NCI-H524 treated with DMSO at 0.1 percent for 48 hours (cell line): ENCODE measurements at regions not wholly inside any gene's neighbourhood (a gene's known extent, or its start where the extent isn't known, plus 50 kb on each side); places are given as distances from the start of the nearest gene placed in this dataset.
"Not testable (repeated sequence)": the region's sequence is repeated elsewhere in the genome, so short reads cannot be mapped to it uniquely, and the experiment has no call there.

ENCODE experiments used
- DNase-seq: peaks from one replicate; lab custom pipeline; 2025; lab: John Stamatoyannopoulos, UW

DNA sequence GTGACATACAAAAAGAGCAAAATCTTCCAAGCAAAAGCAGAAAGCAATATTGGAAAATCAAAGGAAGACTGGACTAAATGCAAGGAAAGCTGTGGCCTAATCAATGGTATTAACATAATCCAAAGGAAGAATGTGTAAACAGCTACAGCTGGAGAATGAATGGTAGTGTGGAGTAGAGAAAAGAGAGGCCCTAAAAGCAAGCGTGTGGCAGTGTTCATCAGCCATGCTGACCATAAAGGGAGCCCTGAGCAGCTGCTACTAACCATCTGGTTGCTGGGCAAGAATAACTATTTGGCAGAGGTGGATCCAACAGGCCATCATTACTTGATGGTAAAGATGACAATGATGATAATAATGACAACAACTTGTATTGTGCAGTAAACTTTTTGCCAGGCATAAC is 148.5 kb upstream of the BEND6 start:
- DNase-seq: peak; percentile 62

DNA sequence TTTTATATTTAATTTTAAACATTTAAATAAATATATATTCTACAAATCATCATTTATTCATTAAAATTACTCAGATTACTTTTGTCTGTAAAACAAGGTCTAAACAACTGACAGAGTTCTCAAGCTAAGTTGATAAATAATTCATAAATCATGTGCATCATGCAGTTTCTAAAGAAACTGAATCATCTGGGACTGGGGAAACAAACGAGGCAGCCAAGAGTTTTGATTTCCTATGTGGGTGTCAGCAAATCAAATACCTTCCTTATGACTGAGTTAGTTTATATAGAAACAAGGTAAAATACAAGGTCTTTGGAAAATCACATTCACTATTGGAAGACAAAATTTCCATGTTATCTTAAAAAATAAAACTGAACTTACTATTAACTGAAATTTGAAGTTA is 149.9 kb upstream of the BEND6 start:
- no peak for DNase-seq

DNA sequence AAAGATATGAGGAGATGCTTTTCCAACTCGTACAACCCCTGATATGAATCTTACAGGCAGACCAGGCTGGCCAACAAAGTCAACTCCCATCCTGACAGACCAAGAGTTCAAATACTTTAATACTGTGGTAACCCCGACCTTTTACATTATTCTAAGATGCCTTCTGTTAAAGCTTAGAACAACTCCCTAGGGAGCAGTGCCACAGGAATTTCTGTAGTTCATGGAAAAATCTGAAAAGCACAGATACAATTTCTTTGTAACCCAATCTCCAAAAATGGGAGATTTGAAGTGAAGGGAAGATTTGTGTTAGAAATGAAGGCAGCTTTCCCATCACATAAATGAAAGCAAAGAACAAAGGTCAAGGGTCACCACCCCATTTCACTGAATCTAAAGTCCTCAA is 151.3 kb upstream of the BEND6 start:
- DNase-seq: no peak

DNA sequence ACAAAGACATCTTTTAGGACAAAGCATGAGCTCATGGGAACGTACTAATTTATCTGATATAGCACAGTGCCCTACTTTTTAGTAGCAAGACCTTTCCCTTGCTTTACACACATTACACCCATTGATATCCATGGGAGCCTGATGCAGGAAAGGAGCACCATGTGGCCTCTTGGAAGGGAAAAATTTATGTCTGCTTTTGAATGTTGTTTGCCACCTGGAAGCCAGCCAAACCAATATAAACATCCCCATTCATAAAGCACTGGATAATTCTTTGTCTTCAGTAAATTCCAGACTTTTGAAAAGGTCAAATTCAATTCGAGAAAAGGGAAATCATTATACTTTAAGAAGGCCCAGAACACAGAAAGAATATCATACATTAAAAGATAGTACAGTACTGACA is 152.3 kb upstream of the BEND6 start:
- no peak for DNase-seq

DNA sequence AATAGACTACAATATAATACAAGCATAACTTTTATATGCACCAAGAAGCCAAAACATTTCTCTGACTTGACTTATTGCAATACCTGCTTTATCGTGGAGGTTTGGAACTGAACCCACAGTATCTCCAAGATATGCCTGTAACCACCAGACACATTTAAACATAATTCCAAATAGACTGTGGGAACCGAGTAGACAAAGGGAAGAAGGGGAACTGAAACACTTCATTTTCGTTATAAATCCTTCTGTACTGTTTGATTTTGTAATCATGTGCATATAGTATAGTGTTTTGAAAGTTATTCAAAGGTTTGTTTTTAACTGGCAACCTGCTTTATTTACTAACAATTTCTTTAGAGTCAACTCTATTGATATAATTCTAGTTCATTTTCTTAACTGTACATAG is 154.9 kb upstream of the BEND6 start:
- DNase-seq: no peak

DNA sequence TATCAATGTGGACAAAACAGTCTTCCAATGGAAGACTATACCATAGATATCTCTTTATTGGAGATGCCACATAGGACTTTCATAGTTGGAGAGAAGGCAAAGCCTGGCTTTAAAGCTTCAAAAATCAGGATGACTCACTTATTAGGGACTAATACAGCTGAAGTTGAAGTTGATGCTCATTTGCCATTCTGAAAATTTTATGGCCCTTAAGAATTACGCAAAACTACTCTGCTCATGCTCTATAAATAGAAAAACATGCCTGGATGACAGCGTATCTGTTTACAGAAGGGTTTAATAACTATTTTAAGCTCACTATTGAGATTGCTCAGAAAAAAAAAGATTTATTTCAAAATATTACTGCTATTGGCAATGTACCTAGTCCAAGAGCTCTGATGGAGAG is 155.5 kb upstream of the DST start:
- no peak for DNase-seq

DNA sequence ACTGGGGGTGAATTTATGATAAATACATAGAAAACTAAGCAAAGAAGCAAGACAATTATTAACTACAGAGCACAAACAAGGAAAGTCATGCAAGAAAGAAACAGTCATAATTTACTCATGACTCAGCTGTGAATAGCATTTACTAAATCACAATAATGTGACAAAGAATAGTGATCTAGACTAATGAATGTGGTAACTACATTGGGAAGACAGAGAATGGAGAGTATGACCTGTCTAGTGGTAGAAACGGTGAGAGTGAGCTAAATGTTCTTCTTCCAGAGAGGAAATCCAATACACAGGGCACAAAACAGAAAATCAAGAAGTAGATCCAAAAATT is 153.5 kb upstream of the DST start:
- no peak for DNase-seq

DNA sequence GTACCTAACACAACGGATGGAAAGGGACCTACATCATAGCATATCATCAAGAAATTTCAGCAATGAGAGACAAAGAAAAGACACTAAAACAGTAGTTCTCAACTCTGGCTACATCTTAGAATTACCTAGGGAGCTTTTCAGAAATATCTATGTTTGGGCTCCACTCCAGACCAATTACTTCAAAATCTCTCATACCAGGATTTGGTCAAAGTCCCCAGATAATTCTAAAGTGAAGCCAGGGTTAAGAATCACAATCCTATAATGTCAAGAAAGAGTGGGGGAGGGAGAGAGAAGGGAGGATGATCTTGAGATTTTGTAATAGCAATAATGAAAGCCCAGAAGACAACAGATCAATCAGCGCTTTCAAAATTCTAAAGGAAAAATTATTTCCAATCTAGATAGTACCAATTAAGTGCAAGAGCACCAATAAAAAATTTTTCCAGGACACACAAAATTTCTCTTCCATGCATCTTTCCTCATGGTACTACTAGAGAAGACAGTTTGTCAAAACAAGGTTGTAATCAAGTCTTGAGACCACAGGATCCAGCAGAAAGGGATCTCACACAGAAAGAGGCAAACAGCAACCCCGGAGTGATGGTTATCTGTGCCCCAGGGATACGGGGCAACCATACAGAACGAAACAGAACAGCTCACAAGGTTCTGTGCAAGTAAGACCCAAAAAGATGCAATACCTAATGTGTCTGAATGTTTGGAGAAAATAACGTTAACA is 152.9 kb upstream of the DST start:
- no peak for DNase-seq

DNA sequence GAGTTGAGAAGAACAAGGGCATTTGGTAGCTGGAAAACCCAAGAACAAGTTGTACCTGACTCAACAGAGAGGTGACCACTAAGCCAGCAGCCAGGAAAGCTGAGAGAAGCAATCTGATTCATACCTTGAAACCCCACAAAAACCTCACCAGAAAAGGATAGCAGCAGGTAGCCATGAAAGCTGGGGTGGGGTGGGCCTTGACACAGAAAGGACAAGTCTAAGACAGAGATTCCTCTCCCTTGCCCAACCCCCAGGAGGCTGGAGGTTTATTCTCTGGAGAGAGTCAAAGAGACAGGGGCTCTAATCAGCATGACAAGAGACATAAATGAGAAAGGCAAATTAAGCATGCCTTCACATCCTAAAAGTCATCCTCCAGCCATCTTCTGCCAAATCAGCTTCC is 151.7 kb upstream of the DST start:
- DNase-seq: no peak

DNA sequence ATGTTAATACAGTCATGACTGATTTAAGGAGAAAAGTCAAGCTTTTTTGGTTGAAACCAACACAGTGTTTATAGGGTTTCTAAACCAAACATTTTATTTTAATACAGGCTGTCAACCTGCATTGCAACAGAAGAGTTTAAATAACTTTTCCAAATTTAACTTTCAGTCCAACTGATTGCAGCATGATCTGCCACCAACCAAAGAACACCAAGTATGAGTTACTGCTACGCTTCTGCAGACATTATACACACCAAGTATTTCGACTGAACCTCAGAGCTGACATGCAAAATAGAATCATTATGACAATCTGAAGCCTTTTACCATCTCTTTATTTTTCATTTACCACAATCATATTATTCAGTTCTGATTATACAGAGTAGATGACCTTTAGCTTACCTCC is 151.2 kb upstream of the DST start:
- no peak for DNase-seq

DNA sequence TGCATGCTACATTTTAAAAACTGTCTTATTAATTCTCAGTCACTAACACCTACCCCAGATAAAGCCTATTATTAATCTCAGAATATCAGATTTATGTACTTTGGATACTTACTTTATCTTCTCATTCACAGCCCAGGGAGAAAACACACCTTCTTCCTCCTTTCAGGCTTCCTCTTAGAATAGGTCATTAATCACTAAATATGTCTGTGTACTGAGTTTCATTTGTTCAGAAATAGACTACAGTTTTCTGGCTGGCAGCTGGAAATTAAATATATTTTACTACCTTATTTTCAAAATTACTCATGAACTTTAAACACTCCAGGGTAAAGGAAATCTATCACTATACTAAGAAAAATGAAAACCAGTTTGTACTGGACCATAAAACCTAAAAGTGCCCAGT is 147.7 kb upstream of the DST start:
- no peak for DNase-seq

DNA sequence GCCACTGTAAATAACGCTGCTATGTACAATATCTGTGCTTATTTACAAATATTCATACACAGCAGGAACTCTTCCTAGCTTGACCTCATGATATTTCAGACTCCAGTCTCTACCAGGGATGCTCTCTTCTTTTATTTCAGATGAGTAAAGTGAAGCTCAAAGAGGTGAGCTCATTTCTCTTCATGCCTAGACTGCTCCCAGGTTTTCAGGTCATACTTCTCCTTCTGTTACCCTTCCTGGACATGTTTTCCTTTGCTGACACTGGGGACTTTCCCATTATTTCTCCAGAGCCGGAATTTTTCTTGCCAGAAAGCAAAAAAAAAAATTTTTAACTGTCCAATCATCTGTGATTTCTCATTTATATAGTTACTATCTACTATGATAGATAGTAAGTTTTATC is 147.2 kb upstream of the DST start:
- DNase-seq: no peak

DNA sequence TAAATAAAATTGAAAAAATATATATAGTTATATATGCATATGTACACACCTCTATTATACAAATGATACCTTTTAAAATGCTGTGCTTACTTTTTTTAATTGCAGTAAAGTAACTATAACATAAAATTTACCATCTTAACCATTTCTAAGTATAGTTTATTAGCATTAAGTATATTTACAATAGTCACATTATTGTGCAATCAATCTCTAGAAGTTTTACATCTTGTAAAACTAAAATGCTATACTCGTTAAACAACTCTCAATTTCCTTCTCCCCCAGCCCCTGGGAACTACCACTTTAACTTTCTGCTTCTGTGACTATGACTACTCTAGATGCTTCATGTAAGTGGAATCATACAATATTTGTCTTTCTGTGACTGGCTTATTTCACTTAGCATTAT is 146.7 kb upstream of the DST start:
- DNase-seq: no peak

DNA sequence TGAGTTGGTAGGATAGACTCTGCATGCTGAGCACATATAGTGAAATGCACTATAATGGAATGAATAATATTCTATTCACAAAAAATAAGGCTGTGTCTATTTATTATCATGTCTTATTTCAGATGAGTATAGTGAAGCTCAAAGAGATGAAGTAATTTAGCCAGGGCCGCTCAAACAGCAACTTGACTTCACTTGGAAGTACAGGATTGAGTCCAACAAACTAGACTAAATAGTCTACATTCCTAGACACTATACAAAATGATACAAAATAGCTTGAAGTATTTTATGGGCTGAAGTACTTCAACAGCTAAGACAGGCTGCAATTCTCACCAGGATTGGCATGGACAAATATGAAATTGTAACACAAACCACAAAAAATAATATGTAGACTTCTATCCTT is 144.5 kb upstream of the DST start:
- no peak for DNase-seq

DNA sequence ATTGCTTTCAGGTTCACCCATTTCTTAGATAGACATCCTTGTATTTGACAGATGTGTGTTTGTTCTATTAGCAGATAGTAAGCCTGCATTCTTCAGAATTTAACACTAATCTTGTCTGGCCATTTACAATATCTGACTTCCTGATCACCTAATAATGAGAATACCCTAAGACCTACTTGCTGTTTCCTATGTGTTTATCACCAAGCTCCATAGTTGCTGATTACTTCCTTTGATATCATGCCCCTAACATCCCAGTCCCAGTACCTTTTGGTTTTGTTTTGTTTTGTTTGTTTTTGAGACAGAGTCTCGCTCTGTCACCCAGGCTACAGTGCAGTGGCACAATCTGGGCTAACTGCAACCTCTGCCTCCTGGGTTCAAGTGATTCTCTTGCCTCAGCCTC is 143.6 kb upstream of the DST start:
- DNase-seq: no peak

DNA sequence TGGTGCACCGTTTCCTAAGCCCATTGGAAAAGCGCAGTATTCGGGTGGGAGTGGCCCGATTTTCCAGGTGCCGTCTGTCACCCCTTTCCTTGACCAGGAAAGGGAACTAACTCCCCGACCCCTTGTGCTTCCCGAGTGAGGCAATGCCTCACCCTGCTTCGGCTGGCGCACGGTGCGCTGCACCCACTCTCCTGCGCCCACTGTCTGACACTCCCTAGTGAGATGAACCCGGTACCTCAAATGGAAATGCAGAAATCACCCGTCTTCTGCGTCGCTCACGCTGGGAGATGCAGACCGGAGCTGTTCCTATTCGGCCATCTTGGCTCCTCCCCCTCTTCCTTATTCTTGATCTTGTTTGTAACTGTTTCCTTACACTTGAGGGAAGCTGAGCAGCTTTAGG is 142.8 kb upstream of the DST start:
- DNase-seq: not testable (repeated sequence)

DNA sequence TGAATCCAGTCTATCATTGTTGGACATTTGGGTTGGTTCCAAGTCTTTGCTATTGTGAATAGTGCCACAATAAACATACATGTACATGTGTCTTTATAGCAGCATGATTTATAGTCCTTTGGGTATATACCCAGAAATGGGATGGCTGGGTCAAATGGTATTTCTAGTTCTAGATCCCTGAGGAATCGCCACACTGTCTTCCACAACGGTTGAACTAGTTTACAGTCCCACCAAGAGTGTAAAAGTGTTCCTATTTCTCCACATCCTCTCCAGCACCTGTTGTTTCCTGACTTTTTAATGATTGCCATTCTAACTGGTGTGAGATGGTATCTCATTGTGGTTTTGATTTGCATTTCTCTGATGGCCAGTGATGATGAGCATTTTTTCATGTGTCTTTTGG is 137.4 kb upstream of the DST start:
- DNase-seq: not testable (repeated sequence)

DNA sequence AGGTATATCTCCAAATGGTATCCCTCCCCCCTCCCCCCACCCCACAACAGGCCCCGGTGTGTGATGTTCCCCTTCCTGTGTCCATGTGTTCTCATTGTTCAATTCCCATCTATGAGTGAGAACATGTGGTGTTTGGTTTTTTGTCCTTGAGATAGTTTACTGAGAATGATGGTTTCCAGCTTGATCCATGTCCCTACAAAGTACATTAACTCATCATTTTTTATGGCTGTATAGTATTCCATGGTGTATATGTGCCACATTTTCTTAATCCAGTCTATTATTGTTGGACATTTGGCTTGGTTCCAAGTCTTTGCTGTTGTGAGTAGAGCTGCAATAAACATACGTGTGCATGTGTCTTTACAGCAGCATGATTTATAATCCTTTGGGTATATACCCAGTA is 135.8 kb upstream of the DST start:
- DNase-seq: not testable (repeated sequence)

DNA sequence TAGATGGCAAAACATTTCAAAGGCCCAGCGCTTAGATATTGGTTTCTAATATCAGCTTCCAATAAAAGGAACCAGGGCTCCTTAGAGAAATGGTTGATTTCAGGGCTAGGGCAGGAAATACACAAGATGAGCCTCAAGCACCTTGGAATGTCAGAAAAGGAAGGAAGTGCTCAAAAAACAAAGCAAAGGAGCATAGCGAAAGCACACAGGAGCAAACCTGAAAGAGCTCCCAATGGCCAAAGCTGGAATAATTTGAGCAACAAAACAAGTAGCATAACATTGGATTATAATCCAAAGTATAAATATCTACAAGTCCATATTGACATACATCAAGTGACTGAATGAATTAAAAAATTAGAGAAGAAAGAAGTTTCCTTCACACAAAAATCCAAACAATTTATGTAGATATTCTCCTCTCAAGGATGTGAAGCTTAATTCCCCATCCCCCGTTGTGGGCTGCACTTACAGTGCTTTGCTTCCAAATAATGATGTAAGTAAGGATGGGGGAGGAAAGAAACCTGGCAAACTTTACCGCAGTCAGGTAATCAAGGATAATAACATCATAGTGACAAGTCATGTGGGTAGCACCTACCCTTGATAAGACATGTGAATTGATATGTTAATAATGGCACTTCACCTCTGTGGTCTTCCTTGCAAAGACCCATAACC is 132.9 kb upstream of the DST start:
- DNase-seq: no peak

DNA sequence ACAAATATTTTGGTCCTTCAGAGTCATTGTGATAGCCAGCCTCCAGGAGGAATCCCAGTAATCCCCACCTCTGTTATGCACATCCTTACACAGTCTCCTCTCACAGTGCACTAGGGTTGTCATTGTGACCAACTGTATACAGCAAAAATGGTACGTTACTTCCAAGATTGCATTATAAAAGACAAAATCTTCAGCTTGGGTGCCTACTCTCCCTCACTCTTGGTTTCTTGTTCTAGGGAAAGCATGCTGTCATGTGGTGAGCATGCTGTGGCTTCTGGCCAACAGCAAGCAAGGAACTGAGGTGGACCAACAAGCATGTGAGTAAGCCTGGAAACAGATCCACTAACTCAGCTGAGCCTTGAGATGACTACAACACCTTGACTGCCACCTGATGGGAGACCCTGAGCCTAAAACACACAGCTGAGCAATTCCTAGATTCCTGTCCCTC is 130.1 kb upstream of the DST start:
- no peak for DNase-seq

DNA sequence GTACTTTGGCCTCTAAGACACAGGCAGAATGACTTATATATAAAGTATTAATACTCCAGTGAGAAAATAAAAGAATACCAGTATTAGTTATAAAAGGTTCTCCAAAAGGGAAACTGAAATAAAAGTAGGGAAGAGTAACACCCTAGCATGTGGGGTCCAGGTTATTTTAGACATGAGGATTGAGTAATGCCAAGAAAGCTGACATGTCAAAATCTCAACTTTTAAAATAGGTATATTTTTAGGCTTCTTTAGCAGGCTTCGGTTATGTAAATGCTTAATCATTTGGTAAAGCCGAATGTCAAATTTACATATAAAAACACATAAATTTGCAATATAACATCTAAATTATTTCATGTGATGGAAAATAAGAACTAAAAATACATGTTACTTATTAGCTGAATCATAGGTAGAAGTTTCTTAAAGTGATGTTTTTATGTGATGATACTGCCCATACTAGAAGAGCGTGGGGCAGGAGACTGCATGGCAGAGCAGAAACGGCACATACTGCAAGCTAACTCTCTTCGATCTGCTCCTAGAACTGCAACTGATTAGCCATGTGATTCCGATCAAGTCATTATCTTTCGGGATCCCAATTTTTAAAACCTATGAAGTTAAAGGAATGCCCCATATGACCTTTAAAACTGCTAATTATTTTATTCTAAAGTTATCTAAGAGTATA is 129.4 kb upstream of the DST start:
- no peak for DNase-seq

DNA sequence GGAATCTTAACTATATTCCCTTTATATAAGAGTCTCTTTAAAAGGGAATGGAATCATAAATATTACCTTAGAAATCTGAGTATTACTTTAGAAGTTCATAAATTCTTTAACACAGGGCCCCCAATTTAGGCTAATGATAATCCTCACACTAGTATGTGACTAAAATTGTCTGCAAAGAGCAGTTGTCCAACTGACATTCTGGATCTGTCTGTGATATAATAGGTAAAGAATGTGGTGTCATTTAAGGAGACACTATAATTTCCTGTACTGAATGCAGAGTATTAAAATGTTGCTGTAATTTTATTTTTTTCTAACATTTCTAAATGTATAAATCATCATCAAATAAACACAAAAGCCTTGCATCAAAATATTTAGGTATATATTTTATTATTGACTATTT is 128.5 kb upstream of the DST start:
- no peak for DNase-seq

DNA sequence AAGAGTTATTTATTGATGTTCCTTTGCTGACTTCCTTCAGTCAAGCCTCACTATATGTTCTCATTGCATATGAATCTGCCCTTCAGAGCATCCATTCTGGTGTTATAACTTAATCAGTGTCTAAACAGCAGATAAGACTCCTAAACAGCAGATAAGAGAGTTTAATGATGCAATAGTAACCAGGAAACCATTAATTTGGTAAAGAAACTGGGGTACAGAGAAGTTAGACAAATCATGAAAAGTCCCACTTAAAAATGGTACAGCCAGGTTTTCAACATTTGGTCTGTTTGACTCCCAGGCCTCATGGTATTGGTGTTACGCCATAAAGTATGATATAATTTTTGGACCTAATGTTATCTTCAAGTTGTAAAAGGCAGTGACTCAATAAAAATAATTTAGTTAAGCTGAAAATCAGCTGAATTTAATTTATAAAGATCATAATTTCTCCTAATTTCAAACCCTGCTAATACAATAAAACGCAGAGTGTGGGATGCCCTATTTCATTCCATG is 127.4 kb upstream of the DST start:
- DNase-seq: no peak
